PC-3 (cell line): ENCODE measurements at regions not wholly inside any gene's neighbourhood (a gene's known extent, or its start where the extent isn't known, plus 50 kb on each side); places are given as distances from the start of the nearest gene placed in this dataset.

Source experiments
- ATAC-seq: fragments of 200-7000 bp; cut with Tn5 transposase; 2 replicates; pipeline ENCODE4 v1.9.1; 2020; ENCODE audit warnings: mild to moderate bottlenecking, moderate library complexity
- BruUV-seq: library from RNA; stranded (reverse); fragments of 400-500 nt; replicated peaks from 2 replicates; lab custom pipeline; 2021; lab: Mats Ljungman, UMichigan
- CTCF ChIA-PET: fragments of 300-600 bp; sonication (Branson Sonifier 250); formaldehyde crosslinking; loops from one replicate; lab custom pipeline; 2022; ENCODE audit warnings: antibody characterized with exemption; lab: Charles Lee
- POLR2A ChIA-PET: fragments of 300-600 bp; sonication (Branson Sonifier 250); formaldehyde crosslinking; loops from one replicate; lab custom pipeline; 2022; ENCODE audit warnings: antibody characterized with exemption; ENCODE audit not compliant: unreplicated experiment; lab: Charles Lee
- DNase-seq: peaks from one replicate; pipeline ENCODE4 v3.0.0-alpha.2; 2015
- H2AFZ ChIP-seq: fragments of 300-600 bp; sonication (generic); 2 replicates; pipeline ENCODE4 v1.6.0; 2016; ENCODE audit warnings: antibody characterized with exemption, low read length
- H3F3A ChIP-seq: fragments of 300-600 bp; sonication (generic); one replicate; pipeline ENCODE4 v1.6.0; 2017; ENCODE audit warnings: antibody characterized with exemption, low read length, control low read depth, mild to moderate bottlenecking; ENCODE audit not compliant: unreplicated experiment
- H3K27ac ChIP-seq: fragments of 300-600 bp; sonication (generic); 2 replicates; pipeline ENCODE4 v1.5.1; 2016; ENCODE audit warnings: mild to moderate bottlenecking, low read length
- H3K27me3 ChIP-seq: fragments of 300-600 bp; sonication (generic); 2 replicates; pipeline ENCODE4 v1.6.1; 2016; ENCODE audit warnings: low read length, mixed read lengths
- H3K36me3 ChIP-seq: fragments of 300-600 bp; sonication (generic); 2 replicates; pipeline ENCODE4 v1.6.1; 2016; ENCODE audit warnings: low read depth, mixed run types, low read length, mixed read lengths
- H3K4me1 ChIP-seq: fragments of 300-600 bp; sonication (generic); 2 replicates; pipeline ENCODE4 v1.5.1; 2016; ENCODE audit warnings: low read length; ENCODE audit not compliant: insufficient read depth
- H3K4me2 ChIP-seq: fragments of 300-600 bp; sonication (generic); 2 replicates; pipeline ENCODE4 v1.6.0; 2016; ENCODE audit warnings: low read length
- H3K4me3 ChIP-seq: fragments of 300-600 bp; sonication (generic); 2 replicates; pipeline ENCODE4 v1.5.1; 2016; ENCODE audit warnings: mild to moderate bottlenecking, low read length, mixed read lengths
- H3K79me2 ChIP-seq: fragments of 300-600 bp; sonication (generic); 2 replicates; pipeline ENCODE4 v1.6.1; 2017; ENCODE audit warnings: low read length, mixed read lengths
- H3K9ac ChIP-seq: fragments of 300-600 bp; sonication (generic); 2 replicates; pipeline ENCODE4 v1.6.0; 2016; ENCODE audit warnings: mild to moderate bottlenecking, low read length
- H3K9me2 ChIP-seq: fragments of 300-600 bp; sonication (generic); replicated peaks from 2 replicates; pipeline ENCODE4 v1.6.1; 2016; ENCODE audit warnings: mixed run types, low read length, mixed read lengths
- H3K9me3 ChIP-seq: fragments of 300-600 bp; sonication (generic); 2 replicates; pipeline ENCODE4 v1.6.1; 2016; ENCODE audit warnings: low read length, mixed read lengths
- H4K20me1 ChIP-seq: fragments of 300-600 bp; sonication (generic); 2 replicates; pipeline ENCODE4 v1.6.1; 2016; ENCODE audit warnings: low read length, mixed read lengths
- CTCF ChIP-seq: fragments of 300-600 bp; sonication (generic); conservative IDR thresholded peaks from 2 replicates; pipeline ENCODE4 v1.5.1; 2017; ENCODE audit warnings: antibody characterized with exemption, low read depth, mild to moderate bottlenecking, low read length
- EZH2 ChIP-seq: fragments of 300-600 bp; sonication (generic); IDR thresholded peaks from one replicate; pipeline ENCODE4 v1.6.1; 2017; ENCODE audit warnings: antibody characterized with exemption, mild to moderate bottlenecking, low read length; ENCODE audit not compliant: unreplicated experiment
- EZH2phosphoT487 ChIP-seq: fragments of 300-600 bp; sonication (generic); IDR thresholded peaks from 2 replicates; pipeline ENCODE4 v1.6.1; 2018; ENCODE audit warnings: mild to moderate bottlenecking, antibody characterized with exemption, low read length, borderline replicate concordance
- intact Hi-C: fragments of 100-400 bp; cut with micrococcal nuclease; formaldehyde crosslinking; loops from 2 replicates; pipeline ENCODE4 v1.9.0; 2023

DNA sequence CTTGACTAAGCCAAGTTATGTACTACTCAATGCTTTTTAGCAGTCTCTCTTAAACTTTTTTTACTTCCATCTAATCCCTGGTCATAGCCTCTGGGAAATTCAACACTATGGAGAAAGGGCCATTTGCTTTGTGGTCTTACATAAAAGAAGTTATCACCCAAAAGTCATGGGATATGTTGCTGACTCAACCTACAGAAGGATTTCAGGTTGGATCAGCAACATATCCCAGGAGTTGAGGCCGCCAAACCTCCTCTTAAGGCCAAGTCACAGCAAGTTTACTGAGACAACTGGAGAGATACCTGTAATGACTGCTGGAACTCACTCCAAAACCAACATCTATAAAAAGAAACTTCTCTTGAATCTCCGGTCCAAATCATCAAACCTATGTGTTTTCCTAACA, 141.1 kb downstream of the IRS1 start:
- Histone ChIP-seq H3K4me1 (peaks cover 44% of the 10 kb centered on the region), H3K27me3 (no peaks in the 10 kb centered on the region), H3K9me3 (no peaks in the 10 kb centered on the region), H3K4me2 (peak overlapping the region; percentile 16), H3K4me3 (no peak overlapping the region), H3K27ac (peak overlapping the region; percentile 78), H3K9me2 (no peaks in the 10 kb centered on the region), H3F3A (no peaks in the 10 kb centered on the region), H4K20me1 (no peaks in the 10 kb centered on the region), H2AFZ (no peak overlapping the region), H3K9ac (no peak overlapping the region), H3K79me2 (no peaks in the 10 kb centered on the region), H3K36me3 (no peaks in the 10 kb centered on the region)
- no peak for TF ChIP-seq EZH2phosphoT487
- TF ChIP-seq EZH2 = no peak
- TF ChIP-seq CTCF = no peak
- ChIA-PET CTCF (no interaction called here), POLR2A (no interaction called here)
- BruUV-seq = no TSS peak
- DNase-seq = peak; percentile 73
- intact Hi-C loops = loop anchor here (10.0 kb wide), 2 partner anchors 326 to 984 kb away; no protein-coding TSS in a partner anchor
- peak; percentile 48 for ATAC-seq

- H3K9ac ChIP-seq = no peak overlapping the region
- DNase-seq (no peak), ATAC-seq (no peak)
- ChIA-PET CTCF (no interaction called here), POLR2A (no interaction called here)
- TF ChIP-seq EZH2 = no peak
- BruUV-seq = no TSS peak
- no peaks in the 10 kb centered on the region for H3K79me2 ChIP-seq
- H3K4me2 ChIP-seq = no peak overlapping the region
- H3F3A ChIP-seq = no peaks in the 10 kb centered on the region
- H3K9me2 ChIP-seq = no peaks in the 10 kb centered on the region
- H2AFZ ChIP-seq = no peak overlapping the region
- no peaks in the 10 kb centered on the region for H4K20me1 ChIP-seq
- intact Hi-C loops = loop anchor here (10.0 kb wide), 2 partner anchors 327 to 983 kb away; no protein-coding TSS in a partner anchor
- H3K27me3 ChIP-seq = no peaks in the 10 kb centered on the region
- H3K27ac ChIP-seq = peak overlapping the region; percentile 78
- peaks cover 55% of the 10 kb centered on the region for H3K4me1 ChIP-seq
- no peak overlapping the region for H3K4me3 ChIP-seq
- no peaks in the 10 kb centered on the region for H3K36me3 ChIP-seq
- no peaks in the 10 kb centered on the region for H3K9me3 ChIP-seq
Measured at GRCh38 chr2:226657340-226658053, 142.1 kb downstream of the IRS1 start.

DNA sequence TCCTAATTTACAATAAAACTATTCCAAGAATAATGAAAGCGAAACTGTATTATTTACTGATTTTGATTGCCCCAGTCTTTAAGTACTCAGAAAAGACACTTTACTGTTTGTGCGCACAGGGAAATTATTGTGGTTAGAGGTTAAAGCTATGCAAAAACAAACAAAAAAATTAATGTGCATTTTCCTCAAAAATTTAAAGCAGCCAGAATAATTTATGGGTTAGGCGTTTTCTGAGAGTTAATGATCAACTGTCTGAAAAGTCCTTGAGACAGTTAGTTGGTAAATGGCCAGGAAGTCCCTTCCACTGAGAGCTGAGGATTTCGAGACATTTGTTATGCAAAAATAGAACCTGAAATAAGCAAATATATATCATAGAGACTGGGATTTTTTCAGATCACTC, 143.3 kb downstream of the IRS1 start:
- no peaks in the 10 kb centered on the region for H3K36me3 ChIP-seq
- DNase-seq (no peak), ATAC-seq (no peak)
- H3K9me2 ChIP-seq = no peaks in the 10 kb centered on the region
- BruUV-seq = no TSS peak
- H2AFZ ChIP-seq = no peak overlapping the region
- H3K4me3 ChIP-seq = no peak overlapping the region
- intact Hi-C loops = loop anchor here (10.0 kb wide), 2 partner anchors 328 to 982 kb away; no protein-coding TSS in a partner anchor
- no peak overlapping the region for H3K9ac ChIP-seq
- CTCF ChIA-PET = no interaction called here
- no peaks in the 10 kb centered on the region for H4K20me1 ChIP-seq
- peaks cover 53% of the 10 kb centered on the region for H3K4me1 ChIP-seq
- POLR2A ChIA-PET = no interaction called here
- H3F3A ChIP-seq = no peaks in the 10 kb centered on the region
- no peaks in the 10 kb centered on the region for H3K27me3 ChIP-seq
- TF ChIP-seq CTCF (no peak), EZH2phosphoT487 (no peak), EZH2 (no peak)
- 0 out of 2 replicates have a peak, but pooled peaks cover 3% of the 10 kb centered on the region for H3K79me2 ChIP-seq
- no peak overlapping the region for H3K27ac ChIP-seq
- H3K4me2 ChIP-seq = no peak overlapping the region
- H3K9me3 ChIP-seq = no peaks in the 10 kb centered on the region
